HG02852 (cell line): ENCODE measurements at regions not wholly inside any gene's neighbourhood (a gene's known extent, or its start where the extent isn't known, plus 50 kb on each side); places are given as distances from the start of the nearest gene placed in this dataset.

Experiments used
- ATAC-seq: cut with Tn5 transposase; IDR thresholded peaks from one replicate; pipeline ENCODE4 v1.9.1; 2021; ENCODE audit warnings: mild to moderate bottlenecking, moderate library complexity; ENCODE audit not compliant: unreplicated experiment

DNA sequence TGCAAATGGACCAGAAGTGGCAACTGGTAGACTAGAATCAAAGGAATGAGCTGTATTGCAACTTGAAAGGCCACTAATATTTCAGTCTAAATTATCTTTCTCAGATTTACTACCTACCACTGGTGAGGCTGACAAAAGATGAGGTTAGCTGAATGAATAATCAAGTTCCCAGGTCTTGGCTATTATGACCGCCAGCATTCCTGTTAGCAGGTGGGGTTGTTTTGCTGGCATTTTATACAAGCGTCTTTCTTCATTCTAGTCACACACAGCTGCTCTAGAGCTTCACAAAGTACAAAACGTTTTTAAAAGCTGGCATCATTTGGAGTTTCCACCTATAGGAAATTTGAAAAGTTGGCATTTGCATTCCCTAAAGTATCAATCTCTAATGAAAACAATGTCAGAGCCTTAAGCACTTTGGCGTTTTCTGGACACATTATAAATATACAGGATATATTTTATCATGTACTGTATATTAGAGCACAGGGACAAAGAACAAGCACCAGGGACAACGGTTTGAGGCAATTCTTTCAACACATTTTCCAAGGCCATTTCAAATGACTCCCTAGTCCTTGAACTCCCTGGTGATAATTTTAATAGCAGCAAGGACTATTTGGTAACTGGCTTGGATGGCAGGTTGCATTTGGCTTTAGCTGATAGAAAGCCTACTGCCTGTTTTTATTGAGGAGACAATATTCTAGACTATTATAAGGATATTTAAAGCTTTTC lies 410.2 kb upstream of the CHST9 start:
- no peak for ATAC-seq

GRCh38 chr18:27585602-27586173 lies 400.6 kb upstream of the CHST9 start:
- ATAC-seq, result no peak

GRCh38 chr18:27583466-27583865 lies 398.4 kb upstream of the CHST9 start:
- ATAC-seq, result no peak

GRCh38 chr18:27582760-27583412 lies 397.8 kb upstream of the CHST9 start:
- no peak for ATAC-seq

- no peak for ATAC-seq
These were observed 396.3 kb upstream of the CHST9 start for GRCh38 chr18:27581296-27581904.

GRCh38 chr18:27579364-27579763 lies 394.3 kb upstream of the CHST9 start:
- ATAC-seq, result no peak

DNA sequence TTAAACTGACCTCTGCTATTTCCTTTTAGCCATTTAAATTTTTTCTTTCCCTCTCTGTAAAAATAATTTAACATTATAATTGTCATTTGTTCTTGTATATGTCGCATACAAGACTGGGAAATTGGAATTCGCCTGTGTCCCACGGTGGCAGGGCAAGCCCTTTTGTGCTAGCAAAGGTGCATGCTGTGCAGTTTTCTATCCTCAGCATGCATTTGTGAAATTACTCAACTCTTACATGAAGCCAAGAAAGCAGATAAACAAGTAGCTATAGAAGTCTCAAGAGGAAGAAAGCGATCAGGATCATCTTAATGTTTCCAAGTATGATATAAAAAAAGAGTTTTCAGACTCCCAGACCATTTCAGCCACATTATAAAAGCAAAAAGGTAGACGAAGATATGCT lies 392.6 kb upstream of the CHST9 start:
- no peak for ATAC-seq

GRCh38 chr18:27577265-27577664 lies 392.2 kb upstream of the CHST9 start:
- ATAC-seq, result no peak

- no peak for ATAC-seq
These were observed 382.3 kb upstream of the CHST9 start for GRCh38 chr18:27567434-27567833.

DNA sequence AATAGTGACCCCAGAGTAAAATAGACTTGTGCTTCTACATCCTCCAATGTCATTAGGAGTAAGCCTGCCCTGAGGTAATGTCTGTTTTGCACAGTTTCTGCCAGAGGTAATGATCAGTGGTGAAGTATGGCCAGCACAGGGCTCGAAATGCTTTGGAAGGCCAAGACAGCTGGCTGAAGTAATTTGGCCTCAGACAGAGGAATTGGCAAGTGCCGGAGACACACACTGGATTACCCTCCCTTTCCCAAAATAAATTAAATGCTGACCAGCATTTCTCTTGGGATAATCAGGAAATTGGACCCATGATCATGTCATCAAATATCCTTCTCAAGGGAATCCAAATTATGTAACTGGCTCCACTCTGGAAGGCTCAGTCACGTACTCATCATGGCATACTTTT lies 379.0 kb upstream of the CHST9 start:
- ATAC-seq, result no peak

DNA sequence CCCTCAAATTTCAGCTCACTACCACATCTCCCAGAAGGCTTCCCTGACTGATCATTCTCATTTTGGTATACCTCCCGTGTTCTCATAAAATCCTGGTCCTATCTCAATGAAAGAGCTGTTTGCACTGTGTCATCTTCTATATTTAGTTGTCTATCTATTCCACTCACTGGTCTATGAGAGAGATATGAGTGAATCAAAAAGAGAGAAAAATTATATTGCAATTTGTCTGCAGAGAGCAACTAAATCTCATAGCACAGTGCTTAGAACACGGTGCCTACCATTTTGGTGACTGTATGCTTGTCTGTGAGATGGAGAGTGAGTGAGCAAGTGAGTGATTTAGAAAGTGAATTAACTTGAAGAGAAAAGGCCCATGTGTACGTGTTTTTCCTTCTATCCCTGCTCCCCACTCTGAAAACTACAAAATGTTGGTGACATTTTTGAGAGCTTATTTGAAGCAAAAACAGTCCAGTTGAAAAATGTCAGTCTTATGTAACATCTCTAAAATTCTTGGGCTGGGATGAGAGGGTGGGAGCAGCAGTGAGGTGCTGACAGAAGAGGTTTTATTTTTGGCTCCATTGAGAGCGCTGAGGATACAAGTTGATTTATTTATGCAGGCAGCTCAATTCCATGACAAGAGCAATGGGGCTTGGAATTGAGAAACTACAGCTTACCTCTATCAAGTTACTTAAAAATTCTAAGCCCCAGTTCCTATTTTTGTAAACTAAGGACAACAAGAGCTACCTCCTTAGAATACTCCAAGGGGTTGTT lies 373.5 kb upstream of the CHST9 start:
- no peak for ATAC-seq

- ATAC-seq, result no peak
These were observed 371.6 kb upstream of the CHST9 start for GRCh38 chr18:27556741-27557140.

GRCh38 chr18:27549335-27550039 lies 364.4 kb upstream of the CHST9 start:
- no peak for ATAC-seq

GRCh38 chr18:27546991-27547390 lies 361.9 kb upstream of the CHST9 start:
- no peak for ATAC-seq

- ATAC-seq, result no peak
These were observed 359.1 kb upstream of the CHST9 start for GRCh38 chr18:27544206-27544605.

- no peak for ATAC-seq
These were observed 356.2 kb upstream of the CHST9 start for GRCh38 chr18:27541293-27541692.

- no peak for ATAC-seq
These were observed 355.0 kb upstream of the CHST9 start for GRCh38 chr18:27540111-27540510.

- no peak for ATAC-seq
These were observed 343.9 kb upstream of the CHST9 start for GRCh38 chr18:27528925-27529521.

- ATAC-seq, result no peak
These were observed 342.7 kb upstream of the CHST9 start for GRCh38 chr18:27527856-27528255.

- ATAC-seq, result no peak
These were observed 335.3 kb upstream of the CHST9 start for GRCh38 chr18:27520401-27520800.
